Colonic mucosa (tissue), 4 donors: ENCODE measurements at regions not wholly inside any gene's neighbourhood (a gene's known extent, or its start where the extent isn't known, plus 50 kb on each side); places are given as distances from the start of the nearest gene placed in this dataset.

Source experiments
- DNase-seq: peaks from one replicate; pipeline ENCODE4 v3.0.0-alpha.2; 2020
- H3K27ac ChIP-seq: fragments of 200-600 bp; one replicate; pipeline ENCODE4 v1.8.0; 2021
- H3K27me3 ChIP-seq: fragments of 200-600 bp; one replicate; pipeline ENCODE4 v1.8.0; 2021
- H3K36me3 ChIP-seq: fragments of 200-600 bp; one replicate; pipeline ENCODE4 v1.8.0; 2021
- H3K4me1 ChIP-seq: fragments of 200-600 bp; one replicate; pipeline ENCODE4 v1.8.0; 2021; ENCODE audit warnings: mild to moderate bottlenecking
- H3K4me3 ChIP-seq: fragments of 200-600 bp; one replicate; pipeline ENCODE4 v1.8.0; 2021
- H3K9ac ChIP-seq, 2 donors: one replicate each; pipeline ENCODE4 v1.7.0; 2013; ENCODE audit warnings: control low read depth in 2 of 2, low read depth in 2 of 2, low read length in 2 of 2
- H3K9me3 ChIP-seq: fragments of 200-600 bp; one replicate; pipeline ENCODE4 v1.8.0; 2021
- intact Hi-C: fragments of 100-400 bp; cut with DNase I; formaldehyde crosslinking; loops from one replicate; pipeline ENCODE4 v1.14.1; 2022
- TF ChIP-seq, protein P1 (sequence below): fragments of 200-600 bp; IDR thresholded peaks from one replicate; pipeline ENCODE4 v1.8.0; 2022; ENCODE audit warnings: antibody characterized with exemption, mild to moderate bottlenecking
- donor health status: healthy.
- donor health status: DM: no; HTN: no; CAD: no.
- donor health status: DM: no; HTN: no; CAD: no.

DNA sequence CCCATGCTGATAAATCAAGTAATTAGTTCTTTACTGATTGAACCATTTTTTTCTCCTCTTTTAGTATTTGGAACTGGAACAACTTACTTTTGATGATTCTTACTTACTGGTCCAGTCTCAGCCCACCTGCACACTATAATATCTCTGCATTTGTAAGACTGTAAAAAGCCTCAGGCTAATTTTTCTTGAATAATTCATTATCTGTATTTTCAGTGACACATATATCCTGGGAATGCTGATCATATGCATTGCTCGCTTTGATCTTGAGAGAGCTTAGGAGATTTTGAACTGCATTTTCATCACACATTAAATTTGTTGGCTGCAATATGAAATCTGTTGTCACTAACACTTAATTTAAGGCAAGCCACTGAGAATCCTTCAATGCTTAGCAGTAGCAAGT lies 760.6 kb downstream of the EDEM1 start:
- no peaks in the 10 kb centered on the region for H3K9me3 ChIP-seq
- no peak overlapping the region for H3K9ac ChIP-seq
- H3K4me1 ChIP-seq = no peaks in the 10 kb centered on the region
- H3K36me3 ChIP-seq = no peaks in the 10 kb centered on the region
- H3K27me3 ChIP-seq = no peaks in the 10 kb centered on the region
- intact Hi-C loops = no loop called here
- TF ChIP-seq, protein P1, sequence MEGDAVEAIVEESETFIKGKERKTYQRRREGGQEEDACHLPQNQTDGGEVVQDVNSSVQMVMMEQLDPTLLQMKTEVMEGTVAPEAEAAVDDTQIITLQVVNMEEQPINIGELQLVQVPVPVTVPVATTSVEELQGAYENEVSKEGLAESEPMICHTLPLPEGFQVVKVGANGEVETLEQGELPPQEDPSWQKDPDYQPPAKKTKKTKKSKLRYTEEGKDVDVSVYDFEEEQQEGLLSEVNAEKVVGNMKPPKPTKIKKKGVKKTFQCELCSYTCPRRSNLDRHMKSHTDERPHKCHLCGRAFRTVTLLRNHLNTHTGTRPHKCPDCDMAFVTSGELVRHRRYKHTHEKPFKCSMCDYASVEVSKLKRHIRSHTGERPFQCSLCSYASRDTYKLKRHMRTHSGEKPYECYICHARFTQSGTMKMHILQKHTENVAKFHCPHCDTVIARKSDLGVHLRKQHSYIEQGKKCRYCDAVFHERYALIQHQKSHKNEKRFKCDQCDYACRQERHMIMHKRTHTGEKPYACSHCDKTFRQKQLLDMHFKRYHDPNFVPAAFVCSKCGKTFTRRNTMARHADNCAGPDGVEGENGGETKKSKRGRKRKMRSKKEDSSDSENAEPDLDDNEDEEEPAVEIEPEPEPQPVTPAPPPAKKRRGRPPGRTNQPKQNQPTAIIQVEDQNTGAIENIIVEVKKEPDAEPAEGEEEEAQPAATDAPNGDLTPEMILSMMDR = no peak
- no peak overlapping the region for H3K4me3 ChIP-seq
- no peak for DNase-seq
- no peak overlapping the region for H3K27ac ChIP-seq

DNA sequence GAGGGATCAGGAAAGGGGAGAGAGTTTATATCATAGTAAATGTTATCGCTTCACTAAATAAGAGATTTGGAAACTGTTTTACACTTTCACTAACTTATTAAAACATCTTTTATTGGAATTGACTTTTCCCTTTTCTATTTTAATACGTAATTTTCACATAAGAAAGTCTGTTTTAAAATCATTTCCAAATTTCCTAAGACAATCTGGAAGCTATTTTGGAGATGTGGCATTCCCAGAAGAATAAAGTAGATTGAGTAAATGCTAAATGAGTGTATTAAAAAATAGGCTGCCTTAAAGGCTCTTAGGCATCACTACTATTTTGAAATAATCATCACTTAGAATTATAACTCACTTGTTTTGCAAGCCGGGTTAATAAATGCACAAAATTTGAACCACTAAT lies 763.5 kb downstream of the EDEM1 start:
- no peak for DNase-seq
- H3K36me3 ChIP-seq = no peaks in the 10 kb centered on the region

DNA sequence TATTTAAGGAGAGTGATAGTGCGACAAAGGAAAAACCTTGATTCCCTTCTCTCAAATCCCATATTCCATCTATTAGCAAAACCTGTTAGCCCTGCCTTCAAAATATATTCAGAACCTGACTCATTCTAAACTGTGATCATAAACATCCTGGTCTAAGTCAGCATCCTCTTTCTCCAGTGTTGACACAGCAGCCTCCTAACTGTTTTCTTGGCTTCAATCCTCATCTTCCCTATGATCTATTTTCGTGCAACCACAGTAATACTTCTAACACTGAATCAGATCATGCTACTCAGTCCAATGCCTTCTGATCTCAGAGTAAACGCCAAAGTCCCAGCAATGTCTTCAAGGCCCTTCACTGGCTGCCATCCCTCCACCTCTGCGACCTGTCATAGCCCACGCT lies 785.1 kb downstream of the EDEM1 start:
- TF ChIP-seq, protein P1 = no peak
- Histone ChIP-seq H3K36me3 (no peaks in the 10 kb centered on the region), H3K27me3 (no peaks in the 10 kb centered on the region), H3K4me1 (no peaks in the 10 kb centered on the region), H3K4me3 (no peak overlapping the region), H3K9me3 (no peaks in the 10 kb centered on the region), H3K9ac (no peak overlapping the region), H3K27ac (no peak overlapping the region)
- no peak for DNase-seq
- intact Hi-C loops = no loop called here

More for the DNA sequence above, 763.5 kb downstream of the EDEM1 start:
- Histone ChIP-seq H3K27me3 (no peaks in the 10 kb centered on the region), H3K4me1 (no peaks in the 10 kb centered on the region), H3K9me3 (no peaks in the 10 kb centered on the region), H3K4me3 (no peak overlapping the region), H3K9ac (no peak overlapping the region), H3K27ac (no peak overlapping the region)
- intact Hi-C loops = no loop called here
- TF ChIP-seq, protein P1 = no peak

DNA sequence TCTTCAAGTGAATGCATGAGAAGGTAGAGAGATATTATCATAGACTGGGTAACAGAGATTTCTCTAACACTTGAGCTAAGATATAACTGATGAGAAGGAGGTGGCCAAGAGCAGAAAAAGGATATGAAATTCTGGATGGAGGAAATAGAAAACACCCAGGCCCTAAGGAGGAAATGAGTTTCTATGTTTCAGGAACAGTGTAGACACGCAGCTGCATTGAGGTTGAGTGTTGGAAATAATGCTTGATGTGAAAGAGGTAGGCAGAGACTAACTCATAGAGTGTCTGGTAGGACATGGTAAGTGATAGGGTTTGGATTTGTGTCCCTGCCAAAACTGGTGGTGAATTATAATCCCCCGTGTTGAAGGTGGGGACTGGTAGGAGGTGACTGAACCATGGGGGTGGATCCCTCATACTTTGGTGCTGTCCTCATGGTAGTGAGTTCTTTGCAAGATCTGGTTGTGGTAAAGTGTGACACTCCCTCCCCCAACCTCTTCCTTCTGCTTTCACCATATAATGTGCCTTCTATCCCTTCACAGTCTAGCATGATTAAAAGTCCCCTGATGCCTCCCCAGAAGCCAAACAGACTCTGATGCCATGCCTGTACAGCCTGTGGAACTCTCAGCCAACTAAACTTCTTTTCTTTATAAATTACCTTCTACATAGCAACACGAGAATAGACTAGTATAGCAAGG lies 787.3 kb downstream of the EDEM1 start:
- no peak for DNase-seq
- Histone ChIP-seq H3K36me3 (no peaks in the 10 kb centered on the region), H3K4me3 (no peak overlapping the region), H3K27me3 (no peaks in the 10 kb centered on the region), H3K9ac (no peak overlapping the region), H3K27ac (no peak overlapping the region), H3K4me1 (no peaks in the 10 kb centered on the region), H3K9me3 (no peaks in the 10 kb centered on the region)
- intact Hi-C loops = no loop called here
- TF ChIP-seq, protein P1 = no peak

DNA sequence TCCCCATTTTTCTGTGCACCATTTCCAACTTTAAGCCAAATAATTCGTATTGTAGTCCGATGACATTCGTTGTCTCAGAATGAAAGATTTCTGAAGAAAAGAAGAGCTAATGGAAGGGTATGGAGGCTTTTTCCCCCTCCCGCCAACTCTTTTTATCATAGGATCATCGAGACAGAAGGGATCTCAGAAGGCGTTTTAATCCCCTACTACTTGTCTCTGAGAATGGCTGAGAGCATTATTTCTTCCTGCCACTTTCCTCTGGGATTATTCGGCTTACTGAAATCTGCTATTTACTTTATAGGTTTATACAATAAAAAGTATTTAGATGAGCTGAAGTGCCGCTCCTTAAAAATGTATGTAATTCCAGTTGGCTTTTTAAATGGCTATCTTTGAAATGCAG lies 789.8 kb downstream of the EDEM1 start:
- no peak for DNase-seq
- no peak overlapping the region for H3K4me3 ChIP-seq
- TF ChIP-seq, protein P1 = no peak
- H3K27me3 ChIP-seq = no peaks in the 10 kb centered on the region
- intact Hi-C loops = no loop called here
- H3K9me3 ChIP-seq = no peaks in the 10 kb centered on the region
- no peaks in the 10 kb centered on the region for H3K36me3 ChIP-seq
- no peaks in the 10 kb centered on the region for H3K4me1 ChIP-seq
- no peak overlapping the region for H3K9ac ChIP-seq
- no peak overlapping the region for H3K27ac ChIP-seq
